SK-N-MC (cell line): ENCODE measurements at regions not wholly inside any gene's neighbourhood (a gene's known extent, or its start where the extent isn't known, plus 50 kb on each side); places are given as distances from the start of the nearest gene placed in this dataset.

ENCODE experiments used
- EZH2 ChIP-seq: fragments of 200-600 bp; sonication (generic); IDR thresholded peaks from one replicate; pipeline ENCODE4 v1.6.1; 2017; ENCODE audit warnings: antibody characterized with exemption
- POLR2AphosphoS5 ChIP-seq: IDR thresholded peaks from 2 replicates; pipeline ENCODE4 v1.6.1; 2012; ENCODE audit warnings: mild to moderate bottlenecking, low read depth, low read length, borderline replicate concordance

GRCh38 chr6:133814797-133815196 lies 74.1 kb upstream of the TCF21 start:
- TF ChIP-seq EZH2 (no peak), POLR2AphosphoS5 (no peak)
